Erythroblast (primary cell): ENCODE measurements at regions not wholly inside any gene's neighbourhood (a gene's known extent, or its start where the extent isn't known, plus 50 kb on each side); places are given as distances from the start of the nearest gene placed in this dataset.
"Not testable (repeated sequence)": the region's sequence is repeated elsewhere in the genome, so short reads cannot be mapped to it uniquely, and the experiment has no call there.

Source experiments
- DNase-seq, 2 experiments: peaks; one replicate each; lab custom pipeline; 2025; lab: John Stamatoyannopoulos, UW
- GATA1 ChIP-seq: IDR thresholded peaks from 2 replicates; pipeline ENCODE4 v1.6.1; 2011; ENCODE audit warnings: low read depth, mild to moderate bottlenecking, control low read depth, low read length, moderate library complexity
- POLR2A ChIP-seq: IDR thresholded peaks from 2 replicates; pipeline ENCODE4 v1.6.1; 2011; ENCODE audit warnings: mild to moderate bottlenecking, low read length

GRCh38 chr4:103318327-103318726 is 120.2 kb upstream of the CENPE start:
- no peak for TF ChIP-seq GATA1
- no peak for TF ChIP-seq POLR2A
- no peak for DNase-seq

GRCh38 chr4:103308248-103308561 is 110.1 kb upstream of the CENPE start:
- no peak for DNase-seq
- TF ChIP-seq POLR2A (no peak), GATA1 (no peak)

GRCh38 chr4:103307453-103308247 is 109.5 kb upstream of the CENPE start:
- DNase-seq = no peak
- TF ChIP-seq POLR2A (no peak), GATA1 (no peak)

- TF ChIP-seq POLR2A (no peak), GATA1 (no peak)
- DNase-seq = no peak
Observed at GRCh38 chr4:103306870-103307375, 108.8 kb upstream of the CENPE start.

- no peak for DNase-seq
- no peak for TF ChIP-seq POLR2A
- no peak for TF ChIP-seq GATA1
Observed at GRCh38 chr4:103305355-103305754, 107.2 kb upstream of the CENPE start.

GRCh38 chr4:103303011-103303410 is 104.9 kb upstream of the CENPE start:
- no peak for DNase-seq

GRCh38 chr4:103292959-103293358 is 94.8 kb upstream of the CENPE start:
- no peak for TF ChIP-seq POLR2A
- TF ChIP-seq GATA1 = no peak
- DNase-seq = no peak

More at GRCh38 chr4:103303011-103303410, 104.9 kb upstream of the CENPE start:
- TF ChIP-seq GATA1 (no peak), POLR2A (no peak)

- TF ChIP-seq GATA1 (no peak), POLR2A (no peak)
- DNase-seq = no peak
Observed at GRCh38 chr4:103292373-103292772, 94.2 kb upstream of the CENPE start.

GRCh38 chr4:103289186-103289585 is 91.0 kb upstream of the CENPE start:
- TF ChIP-seq POLR2A = no peak
- TF ChIP-seq GATA1 = no peak
- no peak for DNase-seq

GRCh38 chr4:103272174-103272573 is 74.0 kb upstream of the CENPE start:
- no peak for DNase-seq
- TF ChIP-seq GATA1 (no peak), POLR2A (no peak)

- no peak for TF ChIP-seq POLR2A
- TF ChIP-seq GATA1 = no peak
- DNase-seq = no peak
Observed at GRCh38 chr4:103268746-103269145, 70.6 kb upstream of the CENPE start.

- no peak for TF ChIP-seq GATA1
- TF ChIP-seq POLR2A = no peak
Observed at GRCh38 chr4:103264905-103265304, 66.8 kb upstream of the CENPE start.

GRCh38 chr4:103256068-103256467 is 57.9 kb upstream of the CENPE start:
- not testable (repeated sequence) for DNase-seq

More at GRCh38 chr4:103264905-103265304, 66.8 kb upstream of the CENPE start:
- no peak for DNase-seq
